PC-3 (cell line): ENCODE measurements at regions not wholly inside any gene's neighbourhood (a gene's known extent, or its start where the extent isn't known, plus 50 kb on each side); places are given as distances from the start of the nearest gene placed in this dataset.

ENCODE experiments used
- ATAC-seq: fragments of 200-7000 bp; cut with Tn5 transposase; 2 replicates; pipeline ENCODE4 v1.9.1; 2020; ENCODE audit warnings: mild to moderate bottlenecking, moderate library complexity
- BruUV-seq: library from RNA; stranded (reverse); fragments of 400-500 nt; replicated peaks from 2 replicates; lab custom pipeline; 2021; lab: Mats Ljungman, UMichigan
- CTCF ChIA-PET: fragments of 300-600 bp; sonication (Branson Sonifier 250); formaldehyde crosslinking; loops from one replicate; lab custom pipeline; 2022; ENCODE audit warnings: antibody characterized with exemption; lab: Charles Lee
- POLR2A ChIA-PET: fragments of 300-600 bp; sonication (Branson Sonifier 250); formaldehyde crosslinking; loops from one replicate; lab custom pipeline; 2022; ENCODE audit warnings: antibody characterized with exemption; ENCODE audit not compliant: unreplicated experiment; lab: Charles Lee
- DNase-seq: peaks from one replicate; pipeline ENCODE4 v3.0.0-alpha.2; 2015
- H2AFZ ChIP-seq: fragments of 300-600 bp; sonication (generic); 2 replicates; pipeline ENCODE4 v1.6.0; 2016; ENCODE audit warnings: antibody characterized with exemption, low read length
- H3F3A ChIP-seq: fragments of 300-600 bp; sonication (generic); one replicate; pipeline ENCODE4 v1.6.0; 2017; ENCODE audit warnings: antibody characterized with exemption, low read length, control low read depth, mild to moderate bottlenecking; ENCODE audit not compliant: unreplicated experiment
- H3K27ac ChIP-seq: fragments of 300-600 bp; sonication (generic); 2 replicates; pipeline ENCODE4 v1.5.1; 2016; ENCODE audit warnings: mild to moderate bottlenecking, low read length
- H3K27me3 ChIP-seq: fragments of 300-600 bp; sonication (generic); 2 replicates; pipeline ENCODE4 v1.6.1; 2016; ENCODE audit warnings: low read length, mixed read lengths
- H3K36me3 ChIP-seq: fragments of 300-600 bp; sonication (generic); 2 replicates; pipeline ENCODE4 v1.6.1; 2016; ENCODE audit warnings: low read depth, mixed run types, low read length, mixed read lengths
- H3K4me1 ChIP-seq: fragments of 300-600 bp; sonication (generic); 2 replicates; pipeline ENCODE4 v1.5.1; 2016; ENCODE audit warnings: low read length; ENCODE audit not compliant: insufficient read depth
- H3K4me2 ChIP-seq: fragments of 300-600 bp; sonication (generic); 2 replicates; pipeline ENCODE4 v1.6.0; 2016; ENCODE audit warnings: low read length
- H3K4me3 ChIP-seq: fragments of 300-600 bp; sonication (generic); 2 replicates; pipeline ENCODE4 v1.5.1; 2016; ENCODE audit warnings: mild to moderate bottlenecking, low read length, mixed read lengths
- H3K79me2 ChIP-seq: fragments of 300-600 bp; sonication (generic); 2 replicates; pipeline ENCODE4 v1.6.1; 2017; ENCODE audit warnings: low read length, mixed read lengths
- H3K9ac ChIP-seq: fragments of 300-600 bp; sonication (generic); 2 replicates; pipeline ENCODE4 v1.6.0; 2016; ENCODE audit warnings: mild to moderate bottlenecking, low read length
- H3K9me2 ChIP-seq: fragments of 300-600 bp; sonication (generic); replicated peaks from 2 replicates; pipeline ENCODE4 v1.6.1; 2016; ENCODE audit warnings: mixed run types, low read length, mixed read lengths
- H3K9me3 ChIP-seq: fragments of 300-600 bp; sonication (generic); 2 replicates; pipeline ENCODE4 v1.6.1; 2016; ENCODE audit warnings: low read length, mixed read lengths
- H4K20me1 ChIP-seq: fragments of 300-600 bp; sonication (generic); 2 replicates; pipeline ENCODE4 v1.6.1; 2016; ENCODE audit warnings: low read length, mixed read lengths
- EZH2 ChIP-seq: fragments of 300-600 bp; sonication (generic); IDR thresholded peaks from one replicate; pipeline ENCODE4 v1.6.1; 2017; ENCODE audit warnings: antibody characterized with exemption, mild to moderate bottlenecking, low read length; ENCODE audit not compliant: unreplicated experiment
- EZH2phosphoT487 ChIP-seq: fragments of 300-600 bp; sonication (generic); IDR thresholded peaks from 2 replicates; pipeline ENCODE4 v1.6.1; 2018; ENCODE audit warnings: mild to moderate bottlenecking, antibody characterized with exemption, low read length, borderline replicate concordance
- intact Hi-C: fragments of 100-400 bp; cut with micrococcal nuclease; formaldehyde crosslinking; loops from 2 replicates; pipeline ENCODE4 v1.9.0; 2023
- TF ChIP-seq, protein P1 (sequence below): fragments of 300-600 bp; sonication (generic); conservative IDR thresholded peaks from 2 replicates; pipeline ENCODE4 v1.5.1; 2017; ENCODE audit warnings: antibody characterized with exemption, low read depth, mild to moderate bottlenecking, low read length

DNA sequence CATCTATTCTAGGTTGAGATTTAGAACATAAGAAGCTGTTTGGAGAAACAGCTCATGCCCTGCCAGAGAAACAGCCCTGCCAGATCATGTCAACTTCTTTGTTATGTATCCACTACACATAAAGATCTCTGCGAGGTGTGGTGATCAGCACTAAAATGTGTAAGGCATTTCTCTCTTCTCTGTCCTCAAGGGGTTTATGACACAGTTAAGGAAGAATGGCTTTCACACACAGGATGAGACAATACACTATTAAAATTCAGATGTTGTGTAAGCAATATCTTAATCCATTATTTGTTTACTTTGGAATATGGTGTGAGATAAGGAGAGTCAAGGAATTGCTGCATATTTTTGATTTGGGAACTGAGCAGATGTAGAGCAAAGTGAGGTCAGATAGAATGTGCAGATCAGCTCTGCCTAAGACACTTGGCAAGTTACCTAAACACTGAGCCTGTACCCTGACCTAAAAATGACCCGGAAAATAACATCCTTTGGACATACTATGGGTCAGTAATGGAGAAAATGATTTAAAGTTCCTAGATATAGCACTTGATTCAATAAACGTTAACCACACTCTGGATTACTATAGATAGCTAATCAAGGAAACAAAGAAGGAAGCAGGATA is 434.7 kb upstream of the PDZRN3 start:
- no peaks in the 10 kb centered on the region for H3F3A ChIP-seq
- H3K79me2 ChIP-seq: no peaks in the 10 kb centered on the region
- no peaks in the 10 kb centered on the region for H4K20me1 ChIP-seq
- no peak for DNase-seq
- no peaks in the 10 kb centered on the region for H3K9me2 ChIP-seq
- H3K4me2 ChIP-seq: no peak overlapping the region
- no peak for ATAC-seq
- no peak overlapping the region for H3K9ac ChIP-seq
- no peaks in the 10 kb centered on the region for H3K4me1 ChIP-seq
- no peak overlapping the region for H3K4me3 ChIP-seq
- ChIA-PET CTCF (no interaction called here), POLR2A (no interaction called here)
- no peaks in the 10 kb centered on the region for H3K27me3 ChIP-seq
- BruUV-seq: no TSS peak
- H3K9me3 ChIP-seq: peaks cover 20% of the 10 kb centered on the region
- TF ChIP-seq EZH2 (no peak), EZH2phosphoT487 (no peak)
- TF ChIP-seq, protein P1, sequence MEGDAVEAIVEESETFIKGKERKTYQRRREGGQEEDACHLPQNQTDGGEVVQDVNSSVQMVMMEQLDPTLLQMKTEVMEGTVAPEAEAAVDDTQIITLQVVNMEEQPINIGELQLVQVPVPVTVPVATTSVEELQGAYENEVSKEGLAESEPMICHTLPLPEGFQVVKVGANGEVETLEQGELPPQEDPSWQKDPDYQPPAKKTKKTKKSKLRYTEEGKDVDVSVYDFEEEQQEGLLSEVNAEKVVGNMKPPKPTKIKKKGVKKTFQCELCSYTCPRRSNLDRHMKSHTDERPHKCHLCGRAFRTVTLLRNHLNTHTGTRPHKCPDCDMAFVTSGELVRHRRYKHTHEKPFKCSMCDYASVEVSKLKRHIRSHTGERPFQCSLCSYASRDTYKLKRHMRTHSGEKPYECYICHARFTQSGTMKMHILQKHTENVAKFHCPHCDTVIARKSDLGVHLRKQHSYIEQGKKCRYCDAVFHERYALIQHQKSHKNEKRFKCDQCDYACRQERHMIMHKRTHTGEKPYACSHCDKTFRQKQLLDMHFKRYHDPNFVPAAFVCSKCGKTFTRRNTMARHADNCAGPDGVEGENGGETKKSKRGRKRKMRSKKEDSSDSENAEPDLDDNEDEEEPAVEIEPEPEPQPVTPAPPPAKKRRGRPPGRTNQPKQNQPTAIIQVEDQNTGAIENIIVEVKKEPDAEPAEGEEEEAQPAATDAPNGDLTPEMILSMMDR: no peak
- H3K27ac ChIP-seq: no peak overlapping the region
- H2AFZ ChIP-seq: no peak overlapping the region
- intact Hi-C loops: no loop called here
- H3K36me3 ChIP-seq: no peaks in the 10 kb centered on the region

- POLR2A ChIA-PET: no interaction called here
- CTCF ChIA-PET: no interaction called here
Observed at GRCh38 chr3:74057169-74057568, 432.4 kb upstream of the PDZRN3 start.

GRCh38 chr3:74055061-74055460 is 430.3 kb upstream of the PDZRN3 start:
- ChIA-PET POLR2A (no interaction called here), CTCF (no interaction called here)
- Histone ChIP-seq H3K4me3 (no peak overlapping the region), H3K9me2 (no peaks in the 10 kb centered on the region), H3K4me2 (no peak overlapping the region), H3K27me3 (no peaks in the 10 kb centered on the region), H3K27ac (no peak overlapping the region), H2AFZ (no peak overlapping the region), H4K20me1 (no peaks in the 10 kb centered on the region), H3K9ac (no peak overlapping the region), H3K9me3 (peaks cover 20% of the 10 kb centered on the region; the same call in 1 of the 2 replicates), H3F3A (no peaks in the 10 kb centered on the region), H3K36me3 (no peaks in the 10 kb centered on the region), H3K79me2 (no peaks in the 10 kb centered on the region), H3K4me1 (no peaks in the 10 kb centered on the region)
- no peak for ATAC-seq
- TF ChIP-seq EZH2phosphoT487: no peak
- TF ChIP-seq, protein P1: no peak
- no peak for TF ChIP-seq EZH2
- no peak for DNase-seq
- BruUV-seq: no TSS peak
- intact Hi-C loops: no loop called here

More at GRCh38 chr3:74057169-74057568, 432.4 kb upstream of the PDZRN3 start:
- Histone ChIP-seq H3K9ac (no peak overlapping the region), H3K4me3 (no peak overlapping the region), H3K27me3 (no peaks in the 10 kb centered on the region), H3K27ac (no peak overlapping the region), H3K9me3 (peaks cover 32% of the 10 kb centered on the region), H3K9me2 (no peaks in the 10 kb centered on the region), H2AFZ (no peak overlapping the region), H3F3A (no peaks in the 10 kb centered on the region), H3K36me3 (no peaks in the 10 kb centered on the region), H3K4me1 (no peaks in the 10 kb centered on the region), H3K4me2 (no peak overlapping the region), H4K20me1 (no peaks in the 10 kb centered on the region), H3K79me2 (no peaks in the 10 kb centered on the region)
- TF ChIP-seq, protein P1: no peak
- TF ChIP-seq EZH2phosphoT487: no peak
- no peak for TF ChIP-seq EZH2
- intact Hi-C loops: no loop called here
- BruUV-seq: no TSS peak
- ATAC-seq (no peak), DNase-seq (no peak)
